ENCODE measurements at regions not wholly inside any gene's neighbourhood (a gene's known extent, or its start where the extent isn't known, plus 50 kb on each side); places are given as distances from the start of the nearest gene placed in this dataset.
A peak's percentile ranks its signal among the peaks of the same experiment; 100 is the strongest.

DNA sequence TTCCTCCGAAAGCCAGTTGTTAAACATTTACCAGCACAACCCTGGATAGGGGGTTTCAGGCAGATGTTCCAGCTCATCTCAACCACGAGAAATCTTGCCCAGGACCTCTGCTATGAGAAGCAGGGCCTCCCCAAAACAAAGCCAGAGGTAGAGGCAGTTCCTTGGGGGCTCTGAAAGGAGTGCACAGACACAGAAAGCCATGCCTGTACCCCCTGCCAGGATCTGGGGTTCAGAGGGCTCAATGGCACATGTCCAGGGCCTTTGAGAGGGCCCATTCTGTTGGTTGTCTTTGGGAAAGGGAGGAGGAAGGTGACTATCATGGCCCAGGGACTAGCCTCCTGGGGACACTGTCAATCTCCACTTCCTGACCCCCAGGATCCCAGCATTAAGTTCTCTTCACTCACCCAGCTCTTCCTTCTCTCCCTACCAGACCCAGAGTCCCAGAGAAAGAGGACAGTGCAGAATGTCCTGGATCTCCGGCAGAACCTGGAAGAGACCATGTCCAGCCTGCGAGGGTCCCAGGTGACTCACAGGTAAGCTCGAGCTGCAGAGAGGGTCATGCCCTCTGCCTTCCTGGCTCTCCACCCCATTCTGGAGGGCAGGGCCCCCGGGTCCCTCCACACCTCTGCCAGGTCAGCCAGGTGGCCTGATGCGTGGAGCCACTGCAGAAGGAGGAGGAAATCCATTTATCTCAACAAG, 116.4 kb upstream of the IPO9 start:
- Mint-ChIP-seq H3K36me3 (no peaks in the 10 kb centered on the region), H3K4me3 (no peak overlapping the region), H3K4me1 (peaks cover 12% of the 10 kb centered on the region), H3K27ac (no peak overlapping the region), H3K27me3 (no peaks in the 10 kb centered on the region), H3K9me3 (no peaks in the 10 kb centered on the region)
- DNase-seq (ENCODE audit: low spot score in 2 of 2) (no peak), ATAC-seq (ENCODE audit: low read depth) (no peak)

DNA sequence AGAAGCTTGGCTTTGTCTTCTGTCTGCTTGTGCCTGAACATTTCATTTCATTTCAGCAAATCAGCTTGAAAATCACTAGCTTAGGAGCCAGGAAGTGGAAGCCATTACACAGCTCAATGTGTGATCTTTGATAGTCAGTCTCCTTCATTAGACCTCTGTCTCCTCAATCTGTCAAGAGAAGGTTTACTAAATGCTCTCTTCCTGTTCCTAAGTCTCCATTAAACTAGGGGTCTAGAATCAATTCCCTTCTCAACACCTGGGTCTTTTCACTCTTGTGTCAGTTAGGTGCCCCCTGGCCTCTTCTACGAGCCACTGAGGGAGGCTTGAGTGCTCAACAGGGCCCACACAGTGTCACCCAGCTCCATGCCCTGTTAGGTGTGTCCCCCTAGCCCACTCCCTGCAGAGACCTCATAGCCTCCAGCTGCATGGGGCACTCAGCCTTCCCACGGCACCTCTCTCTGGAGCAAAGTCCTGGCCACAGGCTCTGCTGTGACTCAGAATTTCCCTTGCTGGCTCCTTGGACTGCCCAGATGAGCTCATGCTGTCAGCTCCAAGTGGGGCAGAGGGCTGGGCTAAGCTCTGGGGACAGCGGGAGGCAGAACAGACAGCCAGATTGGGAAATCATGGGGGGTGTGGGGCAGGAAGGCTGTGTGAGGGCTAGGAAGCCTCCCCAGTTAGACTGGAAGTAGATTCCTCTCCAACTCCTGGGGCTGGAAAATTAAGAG, 115.7 kb upstream of the IPO9 start:
- Mint-ChIP-seq H3K27me3 (no peaks in the 10 kb centered on the region), H3K9me3 (no peaks in the 10 kb centered on the region), H3K4me1 (peaks cover 12% of the 10 kb centered on the region), H3K36me3 (no peaks in the 10 kb centered on the region), H3K4me3 (no peak overlapping the region), H3K27ac (no peak overlapping the region)
- DNase-seq (ENCODE audit: low spot score in 2 of 2) (no peak), ATAC-seq (ENCODE audit: low read depth) (no peak)

DNA sequence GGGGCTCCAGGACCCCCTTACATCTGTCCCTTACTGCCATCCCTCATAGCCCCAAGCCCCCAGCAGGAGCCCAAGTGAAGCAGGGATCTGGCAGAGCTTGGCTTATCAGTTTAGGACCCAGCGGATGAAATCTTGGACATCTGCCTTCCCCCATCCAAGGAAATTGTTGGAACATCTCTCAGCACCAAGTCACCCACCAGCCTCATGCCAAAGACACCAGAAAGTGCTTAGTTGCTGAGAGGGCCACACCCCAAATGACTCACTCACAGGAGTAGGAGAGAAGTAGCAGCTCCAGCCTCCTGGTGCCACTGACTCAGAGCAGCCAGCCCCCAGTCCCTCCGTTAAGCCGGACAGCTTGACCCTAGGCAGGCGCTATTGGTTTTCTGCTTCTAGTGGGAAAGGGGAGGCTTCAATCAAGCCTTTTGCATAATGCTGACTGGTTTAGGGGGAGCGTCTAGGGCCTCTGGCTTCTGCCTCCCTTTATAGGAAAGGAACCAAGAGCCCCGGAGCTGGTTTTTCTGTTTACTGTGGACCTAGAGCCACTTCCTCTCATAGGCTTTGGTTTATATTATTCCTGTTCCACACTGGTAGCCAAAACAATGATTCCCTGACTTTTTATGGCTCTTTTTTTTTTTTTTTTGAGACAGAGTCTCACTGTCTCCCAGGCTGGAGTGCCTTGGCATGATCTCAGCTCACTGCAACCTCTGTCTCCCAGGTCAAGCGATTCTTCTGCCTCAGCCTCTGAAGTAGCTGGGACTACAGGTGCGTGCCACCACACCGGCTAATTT, 114.2 kb upstream of the IPO9 start:
- Mint-ChIP-seq H3K4me3 (no peak overlapping the region), H3K27ac (no peak overlapping the region), H3K36me3 (peaks cover 3% of the 10 kb centered on the region), H3K9me3 (no peaks in the 10 kb centered on the region), H3K4me1 (peaks cover 16% of the 10 kb centered on the region), H3K27me3 (peaks cover 3% of the 10 kb centered on the region)
- no peak for DNase-seq (ENCODE audit: low spot score in 2 of 2)
- ATAC-seq (ENCODE audit: low read depth), result no peak

DNA sequence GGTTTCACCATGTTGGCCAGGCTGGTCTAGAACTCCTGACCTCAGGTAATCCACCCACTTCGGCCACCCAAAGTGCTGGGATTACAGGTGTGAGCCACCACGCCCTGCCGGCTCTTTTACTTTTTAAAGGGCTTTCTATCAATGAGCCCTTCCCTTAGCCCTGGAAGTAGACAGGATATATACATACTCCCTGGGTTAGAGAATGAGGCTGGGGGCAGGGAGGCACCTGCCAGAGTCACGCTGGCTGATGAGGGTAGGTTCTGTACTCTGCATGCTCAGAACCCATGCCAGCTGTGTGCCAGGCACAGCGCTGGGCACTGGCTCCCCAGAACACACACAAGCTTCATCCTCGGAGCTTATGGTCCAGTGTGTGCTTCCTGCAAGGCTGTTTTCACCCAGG, 113.6 kb upstream of the IPO9 start:
- no peak overlapping the region for H3K27ac Mint-ChIP-seq
- peaks cover 3% of the 10 kb centered on the region for H3K27me3 Mint-ChIP-seq
- peaks cover 3% of the 10 kb centered on the region for H3K36me3 Mint-ChIP-seq
- ATAC-seq (ENCODE audit: low read depth) (peak; percentile 35), DNase-seq (ENCODE audit: low spot score in 2 of 2) (no peak)
- H3K4me3 Mint-ChIP-seq, result no peak overlapping the region
- no peaks in the 10 kb centered on the region for H3K9me3 Mint-ChIP-seq
- H3K4me1 Mint-ChIP-seq, result peaks cover 19% of the 10 kb centered on the region

DNA sequence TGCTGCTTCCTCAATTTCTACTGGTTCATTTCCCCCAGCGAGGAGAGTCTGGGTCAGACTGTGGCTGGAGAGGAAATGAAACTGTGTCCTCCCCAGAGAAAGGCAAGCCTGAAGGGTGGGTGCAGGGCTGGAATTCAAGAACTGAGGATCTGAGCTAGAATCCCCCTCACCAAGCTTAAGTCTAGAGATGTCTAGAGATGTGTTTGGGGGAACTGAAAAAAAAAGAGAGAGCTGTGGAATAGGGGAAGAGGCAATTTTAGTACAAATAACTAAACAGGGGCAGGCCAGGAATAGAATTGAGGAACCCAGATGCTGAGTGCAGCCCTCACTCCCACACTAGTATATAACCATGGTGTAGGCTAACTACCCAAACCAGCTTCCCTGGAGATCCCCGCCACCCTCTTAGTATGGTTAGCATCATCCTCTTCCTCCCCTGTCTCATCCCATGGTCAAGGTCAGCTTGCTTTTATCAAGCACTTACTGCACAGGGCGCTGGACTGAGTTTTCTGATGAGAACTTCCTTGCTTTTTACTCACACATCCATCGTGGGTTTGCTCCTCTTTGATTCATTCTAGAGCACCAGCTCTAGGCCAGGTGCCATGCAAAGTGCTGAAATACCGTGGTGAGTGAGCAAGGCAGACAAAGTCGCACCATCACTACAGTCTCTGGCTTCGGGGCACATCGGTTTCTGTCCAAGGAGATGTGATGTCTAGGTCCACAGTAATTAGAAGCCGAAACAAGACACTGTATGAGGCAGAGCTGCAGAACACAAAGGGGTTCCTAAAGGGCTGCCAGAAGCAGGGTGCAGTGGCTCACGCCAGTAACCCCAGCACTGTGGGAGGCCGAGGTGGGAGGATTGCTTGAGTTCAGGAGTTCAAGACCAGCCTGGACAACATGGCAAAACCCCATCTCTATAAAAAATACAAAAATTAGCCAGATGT, 112.9 kb upstream of the IPO9 start:
- no peaks in the 10 kb centered on the region for H3K9me3 Mint-ChIP-seq
- DNase-seq (ENCODE audit: low spot score in 2 of 2) (peak in 1 of 2 donors; percentile 21), ATAC-seq (ENCODE audit: low read depth) (peak; percentile 84)
- H3K27ac Mint-ChIP-seq, result no peak overlapping the region
- H3K27me3 Mint-ChIP-seq, result peaks cover 3% of the 10 kb centered on the region
- peaks cover 19% of the 10 kb centered on the region for H3K4me1 Mint-ChIP-seq
- no peak overlapping the region for H3K4me3 Mint-ChIP-seq
- peaks cover 3% of the 10 kb centered on the region for H3K36me3 Mint-ChIP-seq

DNA sequence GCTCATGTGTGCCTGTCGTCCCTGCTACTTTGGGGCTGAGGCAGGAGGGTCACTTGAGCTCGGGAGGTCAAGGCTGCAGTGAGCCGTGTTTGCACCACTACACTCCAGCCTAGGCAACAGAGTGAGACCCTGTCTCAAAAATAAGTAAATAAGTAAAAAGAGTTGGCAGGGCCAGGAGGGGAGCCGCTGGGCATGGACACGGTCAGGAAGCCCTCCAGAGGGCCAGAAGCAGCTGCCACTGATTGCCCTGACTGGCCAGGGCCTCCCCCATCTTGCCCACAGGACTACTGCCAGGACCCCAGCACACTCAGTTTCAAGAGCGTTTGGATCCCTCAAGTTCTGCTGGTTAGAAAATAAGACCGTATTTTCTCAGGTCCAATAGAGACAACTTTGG, 112.2 kb upstream of the IPO9 start:
- DNase-seq (ENCODE audit: low spot score in 2 of 2) (no peak), ATAC-seq (ENCODE audit: low read depth) (no peak)
- Mint-ChIP-seq H3K9me3 (no peaks in the 10 kb centered on the region), H3K27me3 (peaks cover 3% of the 10 kb centered on the region), H3K36me3 (peaks cover 3% of the 10 kb centered on the region), H3K4me1 (peaks cover 19% of the 10 kb centered on the region), H3K4me3 (no peak overlapping the region), H3K27ac (no peak overlapping the region)

DNA sequence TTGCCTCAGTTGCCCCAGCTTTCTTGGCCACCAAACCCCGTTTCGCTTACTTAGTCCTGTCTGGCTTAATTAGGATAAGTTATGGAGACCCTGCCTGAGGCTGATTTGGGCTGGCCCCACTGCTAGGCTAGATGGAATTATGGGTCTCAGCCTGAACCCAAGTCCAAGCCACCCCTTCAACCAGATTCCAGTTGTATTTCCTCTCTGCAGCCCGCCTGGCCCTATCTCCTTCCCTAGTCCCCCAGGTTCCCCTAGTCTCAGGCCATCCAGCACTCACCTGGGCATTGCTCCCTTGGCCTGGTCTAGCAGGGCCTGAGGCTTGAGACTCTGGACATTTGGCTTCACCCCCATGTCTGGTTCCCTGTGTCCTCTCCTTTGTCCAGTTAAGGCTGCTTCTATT, 111.7 kb upstream of the IPO9 start:
- Mint-ChIP-seq H3K9me3 (no peaks in the 10 kb centered on the region), H3K27ac (no peak overlapping the region), H3K27me3 (peaks cover 3% of the 10 kb centered on the region), H3K36me3 (peaks cover 3% of the 10 kb centered on the region), H3K4me1 (peaks cover 19% of the 10 kb centered on the region), H3K4me3 (no peak overlapping the region)
- ATAC-seq (ENCODE audit: low read depth) (no peak), DNase-seq (ENCODE audit: low spot score in 2 of 2) (no peak)

DNA sequence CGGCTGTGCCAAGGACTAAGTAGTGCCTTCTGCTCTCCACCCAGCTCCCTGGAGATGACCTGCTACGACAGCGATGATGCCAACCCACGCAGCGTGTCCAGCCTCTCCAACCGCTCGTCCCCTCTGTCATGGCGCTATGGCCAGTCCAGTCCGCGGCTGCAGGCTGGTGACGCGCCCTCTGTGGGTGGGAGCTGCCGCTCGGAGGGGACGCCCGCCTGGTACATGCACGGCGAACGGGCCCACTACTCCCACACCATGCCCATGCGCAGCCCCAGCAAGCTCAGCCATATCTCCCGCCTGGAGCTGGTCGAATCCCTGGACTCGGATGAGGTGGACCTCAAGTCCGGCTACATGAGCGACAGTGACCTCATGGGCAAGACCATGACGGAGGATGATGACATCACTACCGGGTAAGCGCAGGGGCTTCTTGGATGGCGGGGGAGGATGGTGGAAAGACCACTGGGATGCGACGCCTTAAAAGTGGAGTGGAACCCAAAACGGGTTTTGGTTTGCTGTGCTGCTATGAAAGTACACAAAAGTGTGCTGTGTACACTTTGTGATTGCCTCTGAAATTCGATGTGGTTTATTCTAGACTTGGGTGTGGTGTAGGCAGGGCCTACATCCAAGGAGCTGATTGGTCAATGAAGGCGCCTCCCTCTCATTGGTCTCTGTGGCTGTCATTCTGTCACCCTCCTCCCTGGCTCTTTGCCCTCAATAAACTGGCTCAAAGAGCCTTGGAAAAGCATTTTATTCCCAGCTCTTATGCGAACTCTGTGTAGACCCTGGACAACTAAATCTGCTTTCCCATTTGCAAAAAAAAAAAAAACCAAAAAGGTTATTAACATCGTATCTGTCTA, 110.4 kb upstream of the IPO9 start:
- ATAC-seq (ENCODE audit: low read depth) (no peak), DNase-seq (ENCODE audit: low spot score in 2 of 2) (no peak)
- Mint-ChIP-seq H3K27ac (no peak overlapping the region), H3K4me3 (no peak overlapping the region), H3K4me1 (peaks cover 19% of the 10 kb centered on the region), H3K9me3 (no peaks in the 10 kb centered on the region), H3K36me3 (peaks cover 3% of the 10 kb centered on the region), H3K27me3 (peaks cover 3% of the 10 kb centered on the region)

DNA sequence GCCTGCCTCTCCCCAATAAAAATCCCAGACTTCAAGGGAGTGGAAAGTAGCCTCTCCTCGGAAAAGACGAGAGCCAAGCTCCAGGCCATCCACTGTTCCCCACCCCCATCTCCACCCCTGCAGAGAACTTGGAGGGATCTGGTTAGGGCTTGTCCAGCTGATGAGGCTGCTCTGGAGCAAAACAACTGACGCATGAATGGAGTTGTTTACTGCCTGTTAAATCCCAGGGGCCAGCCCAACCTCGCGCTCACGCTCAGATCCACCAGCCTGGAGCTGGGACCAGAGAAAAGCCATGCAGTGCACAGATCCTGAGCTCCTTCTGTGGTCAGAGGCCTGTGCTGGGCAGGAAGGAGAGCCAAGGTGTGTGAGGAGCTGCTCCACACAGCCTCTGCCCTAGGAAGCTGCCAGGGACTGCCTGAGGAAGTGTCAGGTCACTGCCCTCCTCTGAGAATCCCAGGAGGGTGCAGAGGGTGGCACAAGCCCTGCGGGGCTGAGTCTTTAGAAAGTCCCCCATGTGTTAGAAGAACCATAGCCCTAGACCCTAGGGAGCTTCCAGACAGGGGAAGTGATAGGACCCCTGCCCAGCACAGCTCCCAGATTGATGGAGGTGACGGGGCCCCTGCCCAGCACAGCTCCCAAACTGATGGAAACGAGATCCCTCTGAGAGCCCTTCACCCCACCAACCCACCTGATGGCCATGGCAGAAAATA, 109.0 kb upstream of the IPO9 start:
- Mint-ChIP-seq H3K9me3 (no peaks in the 10 kb centered on the region), H3K4me1 (peaks cover 19% of the 10 kb centered on the region), H3K27ac (no peak overlapping the region), H3K27me3 (peaks cover 3% of the 10 kb centered on the region), H3K4me3 (no peak overlapping the region), H3K36me3 (peaks cover 3% of the 10 kb centered on the region)
- ATAC-seq (ENCODE audit: low read depth) (no peak), DNase-seq (ENCODE audit: low spot score in 2 of 2) (no peak)

DNA sequence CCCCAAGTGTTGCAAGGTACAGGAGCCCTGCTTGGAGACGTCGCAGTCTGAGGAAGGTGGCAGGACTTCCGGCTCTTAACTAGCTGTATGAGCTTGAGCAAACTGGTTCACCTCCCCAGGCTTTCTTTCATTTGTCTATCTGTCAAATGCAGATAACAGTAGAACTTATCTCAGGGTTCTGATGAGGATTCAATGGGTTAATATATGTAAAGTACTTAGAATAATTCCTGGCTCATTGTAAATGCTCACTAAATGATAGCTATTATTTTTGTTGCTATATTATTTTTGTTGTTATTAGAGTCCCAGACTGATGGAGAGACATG, 108.5 kb upstream of the IPO9 start:
- Mint-ChIP-seq H3K27ac (no peak overlapping the region), H3K9me3 (no peaks in the 10 kb centered on the region), H3K4me3 (no peak overlapping the region), H3K4me1 (peaks cover 19% of the 10 kb centered on the region), H3K36me3 (peaks cover 3% of the 10 kb centered on the region), H3K27me3 (peaks cover 3% of the 10 kb centered on the region)
- ATAC-seq (ENCODE audit: low read depth), result no peak
- no peak for DNase-seq (ENCODE audit: low spot score in 2 of 2)

DNA sequence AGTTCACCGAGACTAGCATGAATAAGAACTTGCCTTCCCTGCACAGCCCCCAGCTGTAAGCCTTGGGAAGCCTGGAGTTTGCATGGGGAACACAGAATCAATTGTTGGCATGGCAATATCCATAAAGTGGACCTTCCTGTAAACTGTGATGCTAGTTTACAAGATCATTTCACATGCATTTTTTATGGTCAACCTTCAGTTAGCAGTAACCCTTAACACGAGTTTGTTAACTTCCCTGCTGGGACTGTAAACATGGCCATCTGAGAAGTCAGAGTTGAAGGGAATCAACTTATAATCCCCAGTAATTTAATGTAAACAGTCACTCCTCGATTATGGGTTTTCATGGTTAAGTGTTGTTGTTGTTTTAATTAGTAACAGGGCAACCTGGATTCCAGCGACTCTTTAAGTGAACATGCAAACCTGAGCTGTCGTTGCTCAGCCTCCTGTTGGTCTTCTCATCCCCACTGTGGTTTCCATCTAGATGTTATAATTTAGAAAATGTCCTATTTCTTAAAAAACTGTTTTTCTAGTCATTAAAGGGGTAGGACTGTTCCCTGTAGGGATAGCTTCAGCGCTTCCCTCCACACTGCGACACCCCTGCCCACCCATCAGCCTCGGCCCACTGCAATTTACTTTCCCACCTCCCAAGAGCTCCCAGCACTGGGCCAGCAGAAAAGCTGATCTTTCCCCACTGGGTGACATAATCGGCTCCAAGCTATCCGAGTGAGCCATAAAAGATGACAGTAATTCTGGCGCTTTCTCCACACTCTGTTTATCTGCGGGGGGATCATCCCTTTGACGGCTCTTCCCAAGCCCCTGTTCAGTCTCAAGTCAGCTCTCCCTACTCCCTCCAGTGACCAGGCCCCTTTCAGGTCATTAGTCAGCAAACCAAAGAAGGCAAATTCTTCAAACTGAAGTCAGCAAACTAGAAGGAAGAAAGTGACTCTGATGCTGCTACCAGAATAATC, 107.6 kb upstream of the IPO9 start:
- Mint-ChIP-seq H3K4me3 (no peak overlapping the region), H3K9me3 (no peaks in the 10 kb centered on the region), H3K36me3 (peaks cover 3% of the 10 kb centered on the region), H3K27me3 (peaks cover 3% of the 10 kb centered on the region), H3K4me1 (peaks cover 11% of the 10 kb centered on the region), H3K27ac (no peak overlapping the region)
- no peak for DNase-seq (ENCODE audit: low spot score in 2 of 2)
- ATAC-seq (ENCODE audit: low read depth), result no peak

Measured in memory B cell (primary cell).